ENCODE measurements at regions not wholly inside any gene's neighbourhood (a gene's known extent, or its start where the extent isn't known, plus 50 kb on each side); places are given as distances from the start of the nearest gene placed in this dataset.
"Not testable (repeated sequence)": the region's sequence is repeated elsewhere in the genome, so short reads cannot be mapped to it uniquely, and the experiment has no call there.

- Histone ChIP-seq H3K27me3 (ENCODE audit: control insufficient read depth, insufficient read depth, low read length) (no peaks in the 10 kb centered on the region), H3K36me3 (ENCODE audit: control insufficient read depth, insufficient read depth, low read length) (no peaks in the 10 kb centered on the region), H3K4me1 (ENCODE audit: control insufficient read depth, insufficient read depth, low read length) (no peaks in the 10 kb centered on the region), H3K9ac (ENCODE audit: low read length) (no peak overlapping the region), H3K9me3 (ENCODE audit: control insufficient read depth, insufficient read depth, low read depth, low read length) (no peaks in the 10 kb centered on the region), H3K4me3 (ENCODE audit: low read depth, low read length) (no peak overlapping the region), H3K27ac (ENCODE audit: low read depth, low read length) (no peak overlapping the region)
Measured at GRCh38 chr16:17002565-17002964, 468.2 kb downstream of the XYLT1 start.

- not testable (repeated sequence) for H3K9me3 ChIP-seq (ENCODE audit: control insufficient read depth, insufficient read depth, low read depth, low read length); H3K36me3 ChIP-seq (ENCODE audit: control insufficient read depth, insufficient read depth, low read length)
Measured at GRCh38 chr16:17005963-17006362, 464.8 kb downstream of the XYLT1 start.

GRCh38 chr16:17011712-17012111, 459.0 kb downstream of the XYLT1 start:
- Histone ChIP-seq H3K9ac (ENCODE audit: low read length) (no peak overlapping the region), H3K27ac (ENCODE audit: low read depth, low read length) (no peak overlapping the region), H3K36me3 (ENCODE audit: control insufficient read depth, insufficient read depth, low read length) (no peaks in the 10 kb centered on the region), H3K4me1 (ENCODE audit: control insufficient read depth, insufficient read depth, low read length) (no peaks in the 10 kb centered on the region), H3K9me3 (ENCODE audit: control insufficient read depth, insufficient read depth, low read depth, low read length) (no peaks in the 10 kb centered on the region), H3K27me3 (ENCODE audit: control insufficient read depth, insufficient read depth, low read length) (no peaks in the 10 kb centered on the region), H3K4me3 (ENCODE audit: low read depth, low read length) (no peak overlapping the region)

More at GRCh38 chr16:17005963-17006362, 464.8 kb downstream of the XYLT1 start:
- not testable (repeated sequence) for H3K4me3 ChIP-seq (ENCODE audit: low read depth, low read length); H3K4me1 ChIP-seq (ENCODE audit: control insufficient read depth, insufficient read depth, low read length); H3K9ac ChIP-seq (ENCODE audit: low read length); H3K27me3 ChIP-seq (ENCODE audit: control insufficient read depth, insufficient read depth, low read length); H3K27ac ChIP-seq (ENCODE audit: low read depth, low read length)

- Histone ChIP-seq H3K36me3 (ENCODE audit: control insufficient read depth, insufficient read depth, low read length) (no peaks in the 10 kb centered on the region), H3K9ac (ENCODE audit: low read length) (no peak overlapping the region), H3K27ac (ENCODE audit: low read depth, low read length) (no peak overlapping the region), H3K4me1 (ENCODE audit: control insufficient read depth, insufficient read depth, low read length) (no peaks in the 10 kb centered on the region), H3K9me3 (ENCODE audit: control insufficient read depth, insufficient read depth, low read depth, low read length) (no peaks in the 10 kb centered on the region), H3K27me3 (ENCODE audit: control insufficient read depth, insufficient read depth, low read length) (no peaks in the 10 kb centered on the region), H3K4me3 (ENCODE audit: low read depth, low read length) (no peak overlapping the region)
Measured at GRCh38 chr16:17013038-17013437, 457.7 kb downstream of the XYLT1 start.

GRCh38 chr16:17014484-17015121, 456.2 kb downstream of the XYLT1 start:
- Histone ChIP-seq H3K9ac (ENCODE audit: low read length) (no peak overlapping the region), H3K27me3 (ENCODE audit: control insufficient read depth, insufficient read depth, low read length) (no peaks in the 10 kb centered on the region), H3K4me3 (ENCODE audit: low read depth, low read length) (no peak overlapping the region), H3K9me3 (ENCODE audit: control insufficient read depth, insufficient read depth, low read depth, low read length) (no peaks in the 10 kb centered on the region), H3K36me3 (ENCODE audit: control insufficient read depth, insufficient read depth, low read length) (no peaks in the 10 kb centered on the region), H3K27ac (ENCODE audit: low read depth, low read length) (no peak overlapping the region), H3K4me1 (ENCODE audit: control insufficient read depth, insufficient read depth, low read length) (peaks cover 3% of the 10 kb centered on the region; the same call in 1 of the 2 replicates)

GRCh38 chr16:17015702-17016101, 455.1 kb downstream of the XYLT1 start:
- no peaks in the 10 kb centered on the region for H3K36me3 ChIP-seq (ENCODE audit: control insufficient read depth, insufficient read depth, low read length)
- H3K9me3 ChIP-seq (ENCODE audit: control insufficient read depth, insufficient read depth, low read depth, low read length) = no peaks in the 10 kb centered on the region
- H3K4me3 ChIP-seq (ENCODE audit: low read depth, low read length) = no peak overlapping the region
- H3K4me1 ChIP-seq (ENCODE audit: control insufficient read depth, insufficient read depth, low read length) = peaks cover 3% of the 10 kb centered on the region; the same call in 1 of the 2 replicates
- H3K27me3 ChIP-seq (ENCODE audit: control insufficient read depth, insufficient read depth, low read length) = no peaks in the 10 kb centered on the region
- H3K9ac ChIP-seq (ENCODE audit: low read length) = no peak overlapping the region
- no peak overlapping the region for H3K27ac ChIP-seq (ENCODE audit: low read depth, low read length)

GRCh38 chr16:17017442-17017841, 453.3 kb downstream of the XYLT1 start:
- H3K4me1 ChIP-seq (ENCODE audit: control insufficient read depth, insufficient read depth, low read length) = peaks cover 3% of the 10 kb centered on the region; the same call in 1 of the 2 replicates
- no peaks in the 10 kb centered on the region for H3K27me3 ChIP-seq (ENCODE audit: control insufficient read depth, insufficient read depth, low read length)
- no peak overlapping the region for H3K4me3 ChIP-seq (ENCODE audit: low read depth, low read length)
- no peaks in the 10 kb centered on the region for H3K36me3 ChIP-seq (ENCODE audit: control insufficient read depth, insufficient read depth, low read length)
- no peak overlapping the region for H3K27ac ChIP-seq (ENCODE audit: low read depth, low read length)
- H3K9me3 ChIP-seq (ENCODE audit: control insufficient read depth, insufficient read depth, low read depth, low read length) = no peaks in the 10 kb centered on the region
- H3K9ac ChIP-seq (ENCODE audit: low read length) = no peak overlapping the region

- Histone ChIP-seq H3K27me3 (ENCODE audit: control insufficient read depth, insufficient read depth, low read length) (no peaks in the 10 kb centered on the region), H3K36me3 (ENCODE audit: control insufficient read depth, insufficient read depth, low read length) (no peaks in the 10 kb centered on the region), H3K9ac (ENCODE audit: low read length) (no peak overlapping the region), H3K4me3 (ENCODE audit: low read depth, low read length) (no peak overlapping the region), H3K4me1 (ENCODE audit: control insufficient read depth, insufficient read depth, low read length) (peaks cover 3% of the 10 kb centered on the region), H3K9me3 (ENCODE audit: control insufficient read depth, insufficient read depth, low read depth, low read length) (no peaks in the 10 kb centered on the region), H3K27ac (ENCODE audit: low read depth, low read length) (no peak overlapping the region)
Measured at GRCh38 chr16:17018585-17018939, 452.2 kb downstream of the XYLT1 start.

GRCh38 chr16:17019366-17019765, 451.4 kb downstream of the XYLT1 start:
- H3K4me1 ChIP-seq (ENCODE audit: control insufficient read depth, insufficient read depth, low read length) = peaks cover 3% of the 10 kb centered on the region
- H3K36me3 ChIP-seq (ENCODE audit: control insufficient read depth, insufficient read depth, low read length) = no peaks in the 10 kb centered on the region
- H3K4me3 ChIP-seq (ENCODE audit: low read depth, low read length) = no peak overlapping the region
- no peak overlapping the region for H3K9ac ChIP-seq (ENCODE audit: low read length)
- H3K27ac ChIP-seq (ENCODE audit: low read depth, low read length) = no peak overlapping the region
- H3K9me3 ChIP-seq (ENCODE audit: control insufficient read depth, insufficient read depth, low read depth, low read length) = no peaks in the 10 kb centered on the region
- H3K27me3 ChIP-seq (ENCODE audit: control insufficient read depth, insufficient read depth, low read length) = no peaks in the 10 kb centered on the region

GRCh38 chr16:17023606-17024005, 447.2 kb downstream of the XYLT1 start:
- H3K4me3 ChIP-seq (ENCODE audit: low read depth, low read length) = no peak overlapping the region
- H3K27me3 ChIP-seq (ENCODE audit: control insufficient read depth, insufficient read depth, low read length) = no peaks in the 10 kb centered on the region
- no peaks in the 10 kb centered on the region for H3K9me3 ChIP-seq (ENCODE audit: control insufficient read depth, insufficient read depth, low read depth, low read length)
- no peak overlapping the region for H3K9ac ChIP-seq (ENCODE audit: low read length)
- no peak overlapping the region for H3K27ac ChIP-seq (ENCODE audit: low read depth, low read length)
- no peaks in the 10 kb centered on the region for H3K36me3 ChIP-seq (ENCODE audit: control insufficient read depth, insufficient read depth, low read length)
- peaks cover 2% of the 10 kb centered on the region for H3K4me1 ChIP-seq (ENCODE audit: control insufficient read depth, insufficient read depth, low read length)

- Histone ChIP-seq H3K27ac (ENCODE audit: low read depth, low read length) (no peak overlapping the region), H3K9ac (ENCODE audit: low read length) (no peak overlapping the region), H3K9me3 (ENCODE audit: control insufficient read depth, insufficient read depth, low read depth, low read length) (peaks cover 4% of the 10 kb centered on the region), H3K27me3 (ENCODE audit: control insufficient read depth, insufficient read depth, low read length) (no peaks in the 10 kb centered on the region), H3K4me3 (ENCODE audit: low read depth, low read length) (no peak overlapping the region), H3K4me1 (ENCODE audit: control insufficient read depth, insufficient read depth, low read length) (no peaks in the 10 kb centered on the region; the same call in 1 of the 2 replicates), H3K36me3 (ENCODE audit: control insufficient read depth, insufficient read depth, low read length) (no peaks in the 10 kb centered on the region)
Measured at GRCh38 chr16:17024514-17024913, 446.2 kb downstream of the XYLT1 start.

Data from HUES6 (cell line).